OCI-LY1 (cell line): ENCODE measurements at regions not wholly inside any gene's neighbourhood (a gene's known extent, or its start where the extent isn't known, plus 50 kb on each side); places are given as distances from the start of the nearest gene placed in this dataset.

Experiments used
- H2AFZ ChIP-seq: fragments of 200-600 bp; sonication (generic), shearing (Covaris generic); 2 replicates; pipeline ENCODE4 v1.6.0; 2014; ENCODE audit warnings: antibody characterized with exemption, mild to moderate bottlenecking, low read length
- H3F3A ChIP-seq: fragments of 200-600 bp; sonication (generic), shearing (Covaris generic); 2 replicates; pipeline ENCODE4 v1.6.0; 2014; ENCODE audit warnings: mild to moderate bottlenecking, antibody characterized with exemption, low read length, moderate library complexity; ENCODE audit not compliant: insufficient read depth
- H3K27ac ChIP-seq: fragments of 200-600 bp; sonication (generic); 2 replicates; pipeline ENCODE4 v1.5.1; 2014; ENCODE audit warnings: low read length, mixed run types, mild to moderate bottlenecking, low read depth; ENCODE audit not compliant: poor library complexity, severe bottlenecking
- H3K27me3 ChIP-seq: fragments of 200-600 bp; sonication (generic); 2 replicates; pipeline ENCODE4 v1.6.0; 2014; ENCODE audit warnings: antibody characterized with exemption, mild to moderate bottlenecking, low read length, moderate library complexity; ENCODE audit not compliant: insufficient read depth
- H3K36me3 ChIP-seq: fragments of 200-600 bp; sonication (generic); 2 replicates; pipeline ENCODE4 v1.6.1; 2014; ENCODE audit warnings: mild to moderate bottlenecking, antibody characterized with exemption, low read length, moderate library complexity, mixed read lengths; ENCODE audit not compliant: insufficient read depth
- H3K4me1 ChIP-seq: fragments of 200-600 bp; sonication (generic); 2 replicates; pipeline ENCODE4 v1.5.1; 2014; ENCODE audit warnings: mild to moderate bottlenecking, low read length, moderate library complexity; ENCODE audit not compliant: insufficient read depth, severe bottlenecking
- H3K4me2 ChIP-seq: fragments of 200-600 bp; sonication (generic), shearing (Covaris generic); 2 replicates; pipeline ENCODE4 v1.6.1; 2014; ENCODE audit warnings: low read length
- H3K4me3 ChIP-seq: fragments of 200-600 bp; sonication (generic); 2 replicates; pipeline ENCODE4 v1.5.1; 2014; ENCODE audit warnings: low read length, low read depth, mild to moderate bottlenecking, mixed read lengths; ENCODE audit not compliant: poor library complexity, severe bottlenecking
- H3K79me2 ChIP-seq: fragments of 200-600 bp; shearing (Covaris generic); 2 replicates; pipeline ENCODE4 v1.6.1; 2016; ENCODE audit warnings: mixed run types, low read length, mixed read lengths; ENCODE audit not compliant: insufficient read depth
- H3K9ac ChIP-seq: fragments of 200-600 bp; sonication (generic), shearing (Covaris generic); 2 replicates; pipeline ENCODE4 v1.6.1; 2014; ENCODE audit warnings: mild to moderate bottlenecking, low read length, mixed read lengths
- H3K9me2 ChIP-seq: fragments of 200-600 bp; sonication (generic), shearing (Covaris generic); 2 replicates; pipeline ENCODE4 v1.6.1; 2014; ENCODE audit warnings: low read depth, mild to moderate bottlenecking, low read length, mixed read lengths
- H3K9me3 ChIP-seq: fragments of 200-600 bp; shearing (Covaris generic); 2 replicates; pipeline ENCODE4 v1.6.1; 2014; ENCODE audit warnings: low read length, mixed read lengths
- H4K20me1 ChIP-seq: fragments of 200-600 bp; sonication (generic), shearing (Covaris generic); 2 replicates; pipeline ENCODE4 v1.6.0; 2016; ENCODE audit warnings: mild to moderate bottlenecking, low read length; ENCODE audit not compliant: insufficient read depth
- CTCF ChIP-seq: fragments of 200-600 bp; sonication (generic), shearing (Covaris generic); IDR thresholded peaks from 2 replicates; pipeline ENCODE4 v1.5.1; 2017; ENCODE audit warnings: mild to moderate bottlenecking, antibody characterized with exemption, low read length, moderate library complexity, mixed read lengths
- EZH2 ChIP-seq: fragments of 200-600 bp; sonication (generic), shearing (Covaris generic); IDR thresholded peaks from 2 replicates; pipeline ENCODE4 v1.8.0; 2017; ENCODE audit warnings: borderline replicate concordance, mixed run types, mild to moderate bottlenecking, antibody characterized with exemption, low read length, moderate library complexity, mixed read lengths

- Histone ChIP-seq H3K9me3 (no peaks in the 10 kb centered on the region), H3K27ac (no peak overlapping the region), H3K9ac (no peak overlapping the region), H3K4me2 (no peak overlapping the region), H3K79me2 (no peaks in the 10 kb centered on the region), H3F3A (no peaks in the 10 kb centered on the region), H3K27me3 (no peaks in the 10 kb centered on the region), H3K9me2 (no peaks in the 10 kb centered on the region), H3K4me3 (no peak overlapping the region), H3K4me1 (no peaks in the 10 kb centered on the region), H2AFZ (no peak overlapping the region), H3K36me3 (no peaks in the 10 kb centered on the region), H4K20me1 (no peaks in the 10 kb centered on the region)
- TF ChIP-seq EZH2, result no peak
- no peak for TF ChIP-seq CTCF
Measured at GRCh38 chr4:176925962-176926361, 133.2 kb upstream of the VEGFC start.

- Histone ChIP-seq H3K9me3 (no peaks in the 10 kb centered on the region), H3K79me2 (no peaks in the 10 kb centered on the region), H3K27ac (no peak overlapping the region), H3K4me2 (no peak overlapping the region), H3K9me2 (no peaks in the 10 kb centered on the region), H4K20me1 (no peaks in the 10 kb centered on the region), H3F3A (no peaks in the 10 kb centered on the region), H3K4me3 (no peak overlapping the region), H3K9ac (no peak overlapping the region), H3K36me3 (no peaks in the 10 kb centered on the region), H3K4me1 (no peaks in the 10 kb centered on the region), H3K27me3 (no peaks in the 10 kb centered on the region), H2AFZ (no peak overlapping the region)
- TF ChIP-seq EZH2 (no peak), CTCF (no peak)
Measured at GRCh38 chr4:176927117-176927516, 134.4 kb upstream of the VEGFC start.

- H3K27ac ChIP-seq, result no peak overlapping the region
- H3F3A ChIP-seq, result no peaks in the 10 kb centered on the region
- no peak overlapping the region for H3K9ac ChIP-seq
Measured at GRCh38 chr4:176927664-176928063, 134.9 kb upstream of the VEGFC start.

More at GRCh38 chr4:176927664-176928063, 134.9 kb upstream of the VEGFC start:
- TF ChIP-seq EZH2, result no peak
- no peak for TF ChIP-seq CTCF
- Histone ChIP-seq H2AFZ (no peak overlapping the region), H3K36me3 (no peaks in the 10 kb centered on the region), H4K20me1 (no peaks in the 10 kb centered on the region), H3K4me3 (no peak overlapping the region), H3K9me3 (no peaks in the 10 kb centered on the region), H3K4me2 (no peak overlapping the region), H3K79me2 (no peaks in the 10 kb centered on the region), H3K9me2 (no peaks in the 10 kb centered on the region), H3K27me3 (no peaks in the 10 kb centered on the region), H3K4me1 (no peaks in the 10 kb centered on the region)
